RWPE2 (cell line): ENCODE measurements at regions not wholly inside any gene's neighbourhood (a gene's known extent, or its start where the extent isn't known, plus 50 kb on each side); places are given as distances from the start of the nearest gene placed in this dataset.

Experiments used
- ATAC-seq: fragments of 200-7000 bp; cut with Tn5 transposase; 3 replicates; pipeline ENCODE4 v1.9.1; 2021; ENCODE audit warnings: low read depth
- DNase-seq: peaks from one replicate; pipeline ENCODE4 v3.0.0-alpha.2; 2020; ENCODE audit warnings: low spot score
- H3K27ac ChIP-seq: fragments of 450-650 bp; 2 replicates; pipeline ENCODE4 v1.5.1; 2017; ENCODE audit warnings: mild to moderate bottlenecking; ENCODE audit not compliant: poor library complexity, severe bottlenecking
- H3K27me3 ChIP-seq: fragments of 250-450 bp; sonication (Bioruptor Pico); 2 replicates; pipeline ENCODE4 v1.5.1; 2021; ENCODE audit warnings: mild to moderate bottlenecking, moderate library complexity; ENCODE audit not compliant: insufficient read depth, poor library complexity, severe bottlenecking
- H3K36me3 ChIP-seq: fragments of 250-450 bp; sonication (Bioruptor Pico); 2 replicates; pipeline ENCODE4 v1.5.1; 2020; ENCODE audit warnings: low read depth, mild to moderate bottlenecking, moderate library complexity
- H3K4me1 ChIP-seq: fragments of 250-450 bp; sonication (Bioruptor Pico); 2 replicates; pipeline ENCODE4 v1.5.1; 2021; ENCODE audit warnings: mild to moderate bottlenecking, moderate library complexity; ENCODE audit not compliant: insufficient read depth, poor library complexity, severe bottlenecking
- H3K4me3 ChIP-seq: fragments of 250-450 bp; sonication (Bioruptor Pico); 2 replicates; pipeline ENCODE4 v1.5.1; 2021; ENCODE audit warnings: mild to moderate bottlenecking, moderate library complexity; ENCODE audit not compliant: severe bottlenecking
- H3K9me3 ChIP-seq: fragments of 250-450 bp; sonication (Bioruptor Pico); 2 replicates; pipeline ENCODE4 v1.5.1; 2021; ENCODE audit warnings: mild to moderate bottlenecking, moderate library complexity; ENCODE audit not compliant: severe bottlenecking
- CTCF ChIP-seq: fragments of 450-650 bp; IDR thresholded peaks from one replicate; pipeline ENCODE4 v1.5.1; 2017; ENCODE audit warnings: mild to moderate bottlenecking, moderate library complexity; ENCODE audit not compliant: poor library complexity, severe bottlenecking

GRCh38 chr10:130968964-130969363 is 342.6 kb downstream of the TCERG1L start:
- Histone ChIP-seq H3K36me3 (no peaks in the 10 kb centered on the region), H3K27me3 (no peaks in the 10 kb centered on the region), H3K27ac (peak overlapping the region; percentile 18), H3K4me1 (peaks cover 5% of the 10 kb centered on the region), H3K4me3 (no peak overlapping the region), H3K9me3 (peaks cover 6% of the 10 kb centered on the region)
- ATAC-seq (peak; percentile 71), DNase-seq (no peak)
- no peak for TF ChIP-seq CTCF

GRCh38 chr10:130969700-130970099 is 341.8 kb downstream of the TCERG1L start:
- H3K4me3 ChIP-seq, result no peak overlapping the region
- H3K27ac ChIP-seq, result no peak overlapping the region
- peaks cover 6% of the 10 kb centered on the region for H3K9me3 ChIP-seq
- H3K27me3 ChIP-seq, result no peaks in the 10 kb centered on the region
- peaks cover 5% of the 10 kb centered on the region for H3K4me1 ChIP-seq
- ATAC-seq, result no peak
- no peak for TF ChIP-seq CTCF
- no peaks in the 10 kb centered on the region for H3K36me3 ChIP-seq
- no peak for DNase-seq

GRCh38 chr10:130970341-130971122 is 341.0 kb downstream of the TCERG1L start:
- Histone ChIP-seq H3K4me1 (peaks cover 5% of the 10 kb centered on the region), H3K9me3 (peaks cover 6% of the 10 kb centered on the region), H3K27ac (no peak overlapping the region), H3K36me3 (no peaks in the 10 kb centered on the region), H3K4me3 (no peak overlapping the region), H3K27me3 (no peaks in the 10 kb centered on the region)
- DNase-seq, result no peak
- TF ChIP-seq CTCF, result no peak
- no peak for ATAC-seq

- Histone ChIP-seq H3K36me3 (no peaks in the 10 kb centered on the region), H3K4me3 (no peak overlapping the region), H3K9me3 (peaks cover 6% of the 10 kb centered on the region), H3K27ac (no peak overlapping the region), H3K27me3 (no peaks in the 10 kb centered on the region), H3K4me1 (peaks cover 5% of the 10 kb centered on the region)
- ATAC-seq, result no peak
- no peak for DNase-seq
- TF ChIP-seq CTCF, result no peak
These were observed 340.4 kb downstream of the TCERG1L start for GRCh38 chr10:130971123-130971435.

GRCh38 chr10:130973127-130973839 is 338.2 kb downstream of the TCERG1L start:
- ATAC-seq (no peak), DNase-seq (no peak)
- Histone ChIP-seq H3K4me1 (peaks cover 5% of the 10 kb centered on the region), H3K9me3 (no peaks in the 10 kb centered on the region), H3K36me3 (no peaks in the 10 kb centered on the region), H3K27ac (no peak overlapping the region), H3K4me3 (no peak overlapping the region), H3K27me3 (no peaks in the 10 kb centered on the region)
- TF ChIP-seq CTCF, result no peak
